ENCODE measurements at regions not wholly inside any gene's neighbourhood (a gene's known extent, or its start where the extent isn't known, plus 50 kb on each side); places are given as distances from the start of the nearest gene placed in this dataset.

- peak in 3 of 4 donors; percentile 34 to 64 (median 58) for ATAC-seq
- WGBS, 2 donors, result 72 to 86% methylated on average over 8 of the region's 8 CpGs
- no peaks in the 10 kb centered on the region for H3K9me3 ChIP-seq
- no peak for FAIRE-seq
- peaks cover 0 to 4% (median 0%) of the 10 kb centered on the region in 3 donors for H3K4me1 ChIP-seq
- no peak overlapping the region for H3K27ac ChIP-seq
- intact Hi-C loops (cut with DNase I), result no loop called here
- no peaks in the 10 kb centered on the region for H3K27me3 ChIP-seq
- H3K36me3 ChIP-seq, result no peaks in the 10 kb centered on the region
- no peak for DNase-seq
- no peak for TF ChIP-seq CTCF (IDR thresholded peaks at IDR 0.05)
- no peak overlapping the region for H3K4me3 ChIP-seq
Measured at GRCh38 chr2:220228310-220229006, 601.0 kb downstream of the SLC4A3 start.

- Histone ChIP-seq H3K27ac (no peak overlapping the region), H3K9me3 (no peaks in the 10 kb centered on the region), H3K4me3 (no peak overlapping the region), H3K27me3 (no peaks in the 10 kb centered on the region), H3K36me3 (no peaks in the 10 kb centered on the region), H3K4me1 (no peaks in the 10 kb centered on the region)
- no peak for FAIRE-seq
- ATAC-seq, result no peak
- intact Hi-C loops (cut with DNase I), result no loop called here
- WGBS, 2 donors, result 38 to 42% methylated on average over 1 of the region's 1 CpG
- no peak for DNase-seq
- TF ChIP-seq CTCF (IDR thresholded peaks at IDR 0.05), result no peak
Measured at GRCh38 chr2:220240641-220241040, 613.2 kb downstream of the SLC4A3 start.

GRCh38 chr2:220241423-220241822, 614.0 kb downstream of the SLC4A3 start:
- Histone ChIP-seq H3K4me3 (no peak overlapping the region), H3K27me3 (no peaks in the 10 kb centered on the region), H3K36me3 (no peaks in the 10 kb centered on the region), H3K9me3 (no peaks in the 10 kb centered on the region), H3K4me1 (no peaks in the 10 kb centered on the region), H3K27ac (no peak overlapping the region)
- FAIRE-seq, result no peak
- intact Hi-C loops (cut with DNase I), result no loop called here
- DNase-seq, result no peak
- TF ChIP-seq CTCF (IDR thresholded peaks at IDR 0.05), result no peak
- no peak for ATAC-seq
- 78 to 80% methylated on average over 2 of the region's 2 CpGs for WGBS, 2 donors

GRCh38 chr2:220243571-220243970, 616.1 kb downstream of the SLC4A3 start:
- no peak overlapping the region for H3K4me3 ChIP-seq
- H3K27ac ChIP-seq, result no peak overlapping the region
- no peaks in the 10 kb centered on the region for H3K4me1 ChIP-seq
- FAIRE-seq (no peak), DNase-seq (no peak), ATAC-seq (no peak)
- intact Hi-C loops (cut with DNase I), result no loop called here
- H3K27me3 ChIP-seq, result no peaks in the 10 kb centered on the region
- no peaks in the 10 kb centered on the region for H3K9me3 ChIP-seq
- TF ChIP-seq CTCF (IDR thresholded peaks at IDR 0.05), result no peak
- no peaks in the 10 kb centered on the region for H3K36me3 ChIP-seq

GRCh38 chr2:220246386-220246785, 619.0 kb downstream of the SLC4A3 start:
- Histone ChIP-seq H3K27me3 (no peaks in the 10 kb centered on the region), H3K9me3 (no peaks in the 10 kb centered on the region), H3K27ac (no peak overlapping the region), H3K36me3 (no peaks in the 10 kb centered on the region), H3K4me1 (no peaks in the 10 kb centered on the region), H3K4me3 (no peak overlapping the region)
- no peak for FAIRE-seq
- intact Hi-C loops (cut with DNase I), result no loop called here
- TF ChIP-seq CTCF (IDR thresholded peaks at IDR 0.05), result no peak
- no peak for ATAC-seq
- no peak for DNase-seq
- 85 to 100% methylated on average over 1 of the region's 1 CpG for WGBS, 2 donors

All from pancreas (tissue), 10 donors.